NCI-H524 (cell line): ENCODE measurements at regions not wholly inside any gene's neighbourhood (a gene's known extent, or its start where the extent isn't known, plus 50 kb on each side); places are given as distances from the start of the nearest gene placed in this dataset.
A peak's percentile ranks its signal among the peaks of the same experiment; 100 is the strongest.
"Not testable (repeated sequence)": the region's sequence is repeated elsewhere in the genome, so short reads cannot be mapped to it uniquely, and the experiment has no call there.

ENCODE experiments used
- DNase-seq, 2 experiments: peaks; one replicate each; lab custom pipeline; 2025; lab: John Stamatoyannopoulos, UW

- DNase-seq, result no peak
Observed at GRCh38 chr3:161691677-161692076, 195.1 kb downstream of the OTOL1 start.

GRCh38 chr3:161694682-161695564 is 198.3 kb downstream of the OTOL1 start:
- no peak for DNase-seq

- no peak for DNase-seq
Observed at GRCh38 chr3:161695811-161696210, 199.2 kb downstream of the OTOL1 start.

GRCh38 chr3:161700998-161701397 is 204.4 kb downstream of the OTOL1 start:
- peak; percentile 42 to 43 for DNase-seq

GRCh38 chr3:161707253-161707652 is 210.6 kb downstream of the OTOL1 start:
- not testable (repeated sequence) for DNase-seq

GRCh38 chr3:161713731-161714130 is 217.1 kb downstream of the OTOL1 start:
- no peak for DNase-seq

GRCh38 chr3:161731968-161732367 is 235.4 kb downstream of the OTOL1 start:
- DNase-seq, result no peak

GRCh38 chr3:161737171-161737570 is 240.6 kb downstream of the OTOL1 start:
- no peak for DNase-seq

GRCh38 chr3:161740421-161740820 is 243.8 kb downstream of the OTOL1 start:
- no peak for DNase-seq

- DNase-seq, result no peak
Observed at GRCh38 chr3:161744366-161744765, 247.8 kb downstream of the OTOL1 start.

GRCh38 chr3:161745741-161746140 is 249.1 kb downstream of the OTOL1 start:
- DNase-seq, result no peak

GRCh38 chr3:161748049-161748448 is 251.4 kb downstream of the OTOL1 start:
- no peak for DNase-seq

GRCh38 chr3:161754420-161755053 is 257.9 kb downstream of the OTOL1 start:
- no peak for DNase-seq

GRCh38 chr3:161759444-161759843 is 262.8 kb downstream of the OTOL1 start:
- DNase-seq, result no peak

- no peak for DNase-seq
Observed at GRCh38 chr3:161766331-161766730, 269.7 kb downstream of the OTOL1 start.

GRCh38 chr3:161770484-161771386 is 274.1 kb downstream of the OTOL1 start:
- DNase-seq, result peak; percentile 85 to 96

GRCh38 chr3:161781381-161781780 is 284.8 kb downstream of the OTOL1 start:
- DNase-seq, result no peak

GRCh38 chr3:161793194-161793930 is 296.8 kb downstream of the OTOL1 start:
- no peak for DNase-seq

GRCh38 chr3:161794551-161794950 is 297.9 kb downstream of the OTOL1 start:
- DNase-seq, result no peak

GRCh38 chr3:161796312-161796711 is 299.7 kb downstream of the OTOL1 start:
- no peak for DNase-seq

GRCh38 chr3:161796780-161797179 is 300.2 kb downstream of the OTOL1 start:
- DNase-seq, result no peak

GRCh38 chr3:161798016-161798415 is 301.4 kb downstream of the OTOL1 start:
- DNase-seq, result no peak
